Daoy (cell line): ENCODE measurements at regions not wholly inside any gene's neighbourhood (a gene's known extent, or its start where the extent isn't known, plus 50 kb on each side); places are given as distances from the start of the nearest gene placed in this dataset.
"Not testable (repeated sequence)": the region's sequence is repeated elsewhere in the genome, so short reads cannot be mapped to it uniquely, and the experiment has no call there.

Source experiments
- DNase-seq: peaks from one replicate; pipeline ENCODE4 v3.0.0-alpha.2; 2015; ENCODE audit warnings: low read depth

DNA sequence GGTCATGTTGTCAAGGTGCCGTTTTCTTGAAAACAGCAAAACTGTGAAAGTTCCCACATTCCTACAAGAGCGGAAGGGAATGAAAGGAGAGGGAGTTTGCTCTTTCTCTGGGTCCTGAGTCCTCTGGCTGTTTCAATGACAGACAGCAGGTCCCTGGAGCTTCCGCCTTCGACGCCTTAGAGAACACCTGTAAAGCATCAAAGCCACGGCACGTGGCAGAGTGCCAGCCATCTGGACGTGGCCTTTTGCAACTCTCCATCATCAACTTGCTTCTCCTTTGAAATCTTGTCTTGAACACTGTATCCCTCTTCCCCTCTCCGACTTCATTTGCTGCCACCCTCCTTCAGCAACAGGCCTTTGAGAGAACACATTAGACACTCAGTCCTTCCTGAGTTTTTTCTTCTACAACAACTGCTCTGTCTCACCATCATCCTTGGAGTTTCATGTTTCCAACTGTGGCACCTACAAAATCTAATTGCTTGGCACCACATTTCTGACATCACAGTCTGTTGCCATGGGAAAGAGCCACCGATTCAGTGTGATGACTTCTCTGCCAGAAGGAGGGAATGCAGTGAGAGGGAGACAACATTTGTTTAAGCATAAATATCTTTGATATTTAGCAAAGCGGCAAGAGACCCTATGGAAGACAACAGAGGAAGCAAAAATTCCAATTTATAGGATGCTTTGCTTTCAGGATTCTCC, 204.9 kb upstream of the PTER start:
- no peak for DNase-seq

DNA sequence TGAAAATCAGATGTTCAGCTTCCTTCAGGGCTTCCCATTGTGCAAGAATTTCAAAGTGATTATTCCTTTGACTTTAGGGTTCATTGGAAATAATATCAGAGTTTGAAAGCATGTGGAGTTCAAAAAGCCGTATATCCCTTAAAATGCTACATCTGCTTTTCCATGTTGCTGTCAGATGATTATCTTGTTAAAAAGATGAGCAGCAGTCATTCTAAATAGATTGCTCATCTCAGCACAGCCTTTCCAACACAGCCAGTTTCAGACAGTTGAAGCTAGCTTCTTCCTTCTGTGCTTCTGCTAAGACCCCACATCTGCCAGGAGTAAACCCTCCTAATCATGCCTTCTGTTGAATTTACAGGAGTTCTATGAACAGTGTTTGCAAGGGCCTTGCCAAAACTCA, 204.4 kb upstream of the PTER start:
- DNase-seq: no peak

DNA sequence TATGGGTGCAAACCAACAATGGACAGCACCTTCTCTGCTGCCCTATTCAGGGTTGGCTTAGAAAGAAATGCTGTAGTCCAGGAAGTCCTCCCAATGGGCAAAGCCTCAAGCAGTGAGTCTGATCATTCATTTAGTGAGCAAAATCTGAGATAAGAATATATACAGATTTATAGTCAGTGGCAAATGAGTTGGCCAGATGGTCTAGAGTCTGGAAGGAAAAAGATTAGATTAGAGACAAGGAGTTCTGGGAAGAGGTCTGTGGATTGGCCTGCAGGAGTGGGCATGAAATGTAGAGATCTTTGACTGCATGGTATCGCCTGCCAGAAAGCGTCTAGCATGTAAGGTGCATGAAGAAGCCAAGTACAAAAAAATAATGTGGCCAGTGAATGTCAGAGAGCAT, 201.9 kb upstream of the PTER start:
- no peak for DNase-seq

DNA sequence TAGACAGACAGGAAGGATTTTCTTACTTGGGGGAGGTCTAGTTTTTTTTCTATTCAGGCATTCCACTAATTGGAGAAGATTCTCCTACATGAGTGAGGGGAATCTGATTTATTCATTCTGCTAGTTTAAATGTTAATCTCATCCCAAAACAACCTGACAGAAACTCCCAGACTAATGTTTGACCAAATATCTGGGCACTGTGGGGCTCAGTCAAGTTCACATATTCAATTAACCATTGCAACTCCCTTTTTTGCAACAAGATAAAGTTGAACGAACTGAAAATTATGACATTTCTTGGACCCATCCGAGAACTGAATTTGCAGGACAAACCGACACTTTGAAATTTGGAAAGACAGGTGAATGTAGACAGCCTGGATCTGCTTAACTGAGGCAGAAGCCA, 194.4 kb upstream of the PTER start:
- DNase-seq: no peak

DNA sequence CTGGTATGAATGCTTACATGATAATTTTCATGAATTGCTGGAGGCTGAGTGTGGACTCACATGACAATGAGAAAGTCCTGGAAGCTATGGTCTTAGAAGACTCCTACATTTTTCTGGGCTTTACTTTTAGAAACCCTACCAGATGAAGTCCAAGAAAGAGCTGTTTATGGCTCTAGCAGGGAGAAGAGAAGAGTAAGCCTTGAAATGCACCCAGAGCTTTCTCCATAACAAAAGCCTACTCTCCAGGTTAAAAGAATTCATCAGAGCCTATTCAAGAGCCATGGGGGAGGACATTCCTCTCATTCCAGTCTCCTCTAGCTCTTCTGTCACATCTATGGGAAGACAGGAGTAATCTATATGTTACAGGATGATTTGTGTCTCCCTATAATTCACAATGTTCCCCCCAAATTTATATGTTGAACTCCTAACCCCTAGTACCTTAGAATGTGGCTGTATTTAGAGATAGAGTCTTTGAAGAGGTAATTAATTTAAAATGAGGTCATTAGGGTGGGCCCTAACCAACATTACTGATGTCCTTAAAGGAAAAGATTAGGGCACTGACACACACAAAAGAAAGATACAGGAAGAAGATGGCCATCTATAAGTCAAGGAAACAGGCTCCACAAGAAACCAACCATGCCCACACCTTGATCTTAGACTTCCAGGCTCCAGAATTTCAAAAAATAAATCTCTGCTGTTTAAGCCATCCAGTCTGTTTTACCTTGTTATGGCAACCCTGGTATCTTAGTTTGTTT, 193.8 kb upstream of the PTER start:
- no peak for DNase-seq

DNA sequence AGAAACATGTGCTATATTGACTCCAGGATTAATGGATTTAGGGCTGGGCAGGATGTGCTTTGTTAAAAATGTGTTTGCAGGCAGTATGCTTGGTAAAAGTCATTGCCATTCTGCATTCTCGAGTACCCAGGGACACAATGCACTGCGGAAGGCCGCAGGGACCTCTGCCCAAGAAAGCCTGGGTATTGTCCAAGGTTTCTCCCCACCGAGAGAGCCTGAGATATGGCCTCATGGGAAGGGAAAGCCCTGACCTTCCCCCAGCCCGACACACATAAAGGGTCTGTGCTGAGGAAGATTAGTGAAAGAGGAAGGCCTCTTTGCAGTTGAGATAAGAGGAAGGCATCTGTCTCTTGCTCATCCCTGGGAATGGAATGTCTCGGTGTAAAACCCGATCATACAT, 186.7 kb upstream of the PTER start:
- not testable (repeated sequence) for DNase-seq

DNA sequence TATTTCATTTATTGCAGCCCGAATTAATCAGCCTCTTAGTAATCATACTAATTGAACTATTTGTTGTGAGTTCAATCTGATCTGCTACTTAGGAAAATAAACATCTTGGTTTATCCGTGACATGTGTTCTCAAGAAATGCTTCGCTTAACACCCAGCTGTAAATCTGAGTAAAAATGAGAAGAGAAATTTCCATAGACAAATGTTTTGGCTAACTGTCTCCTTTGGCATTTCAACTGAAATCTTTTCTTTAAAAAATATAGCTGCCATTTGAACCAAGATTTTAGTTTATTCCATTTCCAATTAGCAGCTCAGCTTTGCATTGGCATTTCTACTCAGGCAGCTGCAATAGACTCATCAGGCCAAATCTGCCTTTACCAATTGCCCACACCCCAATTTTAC, 180.5 kb upstream of the PTER start:
- DNase-seq: no peak

DNA sequence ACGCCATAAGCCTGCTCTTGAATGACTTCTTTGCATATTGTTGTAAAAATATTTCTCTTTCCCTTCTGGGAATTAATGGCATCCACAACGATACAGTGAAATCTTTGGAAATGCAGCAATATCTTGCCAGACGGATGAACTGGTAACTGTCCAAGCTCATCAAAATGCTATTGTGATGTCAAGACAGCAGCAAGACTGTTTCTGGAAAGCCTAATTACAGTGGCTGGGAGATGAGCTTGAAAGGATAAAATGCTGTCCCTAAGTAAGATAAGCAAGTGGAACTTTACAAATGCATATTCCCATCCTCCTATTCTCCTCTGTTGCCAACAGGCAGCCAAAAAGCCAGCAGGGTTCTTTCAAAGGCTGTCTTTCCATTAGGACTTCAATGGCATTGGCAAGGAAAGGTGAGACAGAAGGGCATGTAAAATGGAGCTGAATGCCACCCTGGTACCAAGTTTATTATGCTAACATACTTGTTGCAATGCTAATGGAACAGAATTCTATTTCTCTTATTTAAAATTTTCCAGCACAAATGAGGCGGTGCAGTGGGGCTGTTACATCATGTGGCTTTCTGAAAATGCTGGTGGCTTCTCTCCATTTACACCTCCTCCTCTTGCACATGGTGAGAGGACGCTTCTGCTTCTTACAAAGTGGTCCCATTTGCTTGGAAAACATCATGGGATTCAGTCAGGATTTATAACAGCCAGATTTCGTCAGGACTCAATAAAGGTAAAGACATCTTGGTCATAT, 178.3 kb upstream of the PTER start:
- no peak for DNase-seq

DNA sequence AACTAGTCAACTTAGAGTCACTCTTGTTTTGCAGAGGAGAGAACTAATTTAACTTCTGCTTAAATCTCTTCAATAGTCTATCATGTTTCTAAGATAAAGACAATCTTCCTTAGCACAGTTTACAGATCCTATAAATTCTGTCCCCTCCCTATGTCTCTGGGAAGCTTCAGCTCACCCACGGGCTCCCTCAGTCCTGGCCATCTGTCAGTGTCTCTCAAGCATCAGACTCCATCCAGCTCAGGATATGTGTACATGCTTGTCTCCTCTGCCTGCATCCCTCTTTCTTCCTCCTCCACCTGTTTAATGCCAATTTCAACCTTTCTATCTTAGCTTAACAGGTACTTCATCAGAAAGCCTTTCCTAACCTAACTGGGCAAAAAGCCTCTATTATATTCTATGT, 177.1 kb upstream of the PTER start:
- DNase-seq: no peak

DNA sequence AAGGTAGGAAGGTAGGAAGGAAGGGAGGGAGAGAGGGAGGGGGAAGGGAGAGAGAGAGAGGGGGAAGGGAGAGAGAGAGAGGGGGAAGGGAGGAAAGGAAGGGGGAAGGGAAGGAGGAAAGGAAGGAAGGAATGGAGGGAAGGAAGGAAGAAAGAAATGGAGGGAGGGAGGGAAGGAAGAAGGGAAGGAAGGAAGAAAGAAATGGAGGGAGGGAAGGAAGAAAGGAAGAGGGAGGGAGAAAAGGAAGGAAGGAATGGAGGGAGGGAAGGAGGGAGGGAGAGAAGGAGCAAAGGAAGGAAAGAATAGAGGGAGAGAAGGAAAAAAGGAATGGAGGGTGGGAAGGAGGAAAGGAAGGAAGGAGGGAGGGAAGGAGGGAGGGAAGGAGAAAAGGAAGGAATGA, 176.4 kb upstream of the PTER start:
- no peak for DNase-seq

DNA sequence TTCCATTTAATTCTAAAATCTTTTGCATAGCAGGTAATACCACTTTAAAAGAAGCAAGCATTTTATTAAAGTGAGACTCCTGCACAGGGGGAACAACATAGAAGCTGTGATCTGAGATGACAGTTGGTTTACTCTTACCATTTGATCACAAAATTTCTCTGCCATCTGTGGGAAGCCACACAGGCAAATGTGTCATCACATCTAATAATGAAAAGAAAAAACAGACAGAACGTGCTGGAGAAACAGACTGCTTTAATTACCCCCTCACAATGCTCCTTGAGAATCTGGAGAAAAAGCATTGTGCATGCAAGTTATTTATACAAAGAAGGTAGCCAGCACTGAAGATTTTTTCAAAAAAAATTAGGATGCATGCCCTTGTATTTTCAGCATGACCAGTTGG, 165.2 kb upstream of the PTER start:
- no peak for DNase-seq

DNA sequence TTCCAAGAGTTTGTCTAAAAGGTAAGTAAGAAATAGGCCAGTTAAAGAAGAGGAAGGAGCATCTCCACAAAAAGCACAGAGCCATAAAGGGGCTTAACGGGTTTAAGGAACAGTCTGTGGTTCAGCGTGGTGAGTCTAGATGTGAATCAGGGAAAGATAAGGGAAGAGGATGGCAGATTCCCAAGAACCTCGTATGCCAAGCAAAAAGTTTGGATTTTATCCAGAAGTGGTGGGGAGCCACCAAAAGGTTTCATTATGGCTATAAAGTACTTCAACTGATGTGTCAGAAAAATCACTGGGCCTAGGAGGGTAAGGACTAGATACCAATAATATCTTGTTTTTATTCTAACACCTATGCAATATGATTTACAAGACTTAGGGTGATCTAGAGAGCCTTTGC, 161.9 kb upstream of the PTER start:
- DNase-seq: peak; percentile 3

DNA sequence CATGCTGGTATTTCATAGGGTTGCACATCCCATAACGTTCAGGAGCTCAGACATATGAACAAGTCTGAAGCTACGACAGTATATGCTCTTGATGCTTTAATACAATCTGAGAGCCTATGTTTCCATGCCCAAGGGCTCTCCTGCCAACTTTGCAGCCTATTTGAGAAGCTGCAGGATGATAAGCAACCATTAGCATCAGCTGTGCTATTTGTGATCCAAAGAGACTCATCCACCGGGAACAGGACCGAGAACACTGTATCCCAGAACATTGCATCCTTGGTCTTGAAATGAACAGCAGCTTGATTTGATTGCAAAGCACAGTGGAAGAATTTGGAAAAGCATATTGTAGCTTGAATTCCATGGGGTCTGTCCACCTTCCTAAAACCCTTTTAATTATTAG, 156.2 kb upstream of the PTER start:
- no peak for DNase-seq

DNA sequence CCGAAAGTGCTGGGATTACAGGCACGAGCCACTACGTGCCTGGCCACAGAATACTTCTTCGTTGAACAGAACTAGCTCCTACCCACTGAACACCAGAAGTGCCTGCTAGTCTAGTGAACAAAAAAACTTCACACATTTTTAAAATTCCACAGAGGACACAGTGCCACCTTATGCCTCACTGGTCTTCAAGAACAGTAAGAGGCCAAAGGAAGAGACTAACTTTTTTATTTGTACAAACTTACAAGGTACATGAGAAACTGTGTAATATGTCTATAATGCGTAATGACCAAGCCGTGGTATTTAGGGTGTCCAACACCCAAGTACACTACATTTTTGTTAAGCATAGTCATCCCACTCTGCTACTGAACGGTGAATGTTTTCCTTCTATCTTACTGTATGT, 144.4 kb upstream of the PTER start:
- no peak for DNase-seq

DNA sequence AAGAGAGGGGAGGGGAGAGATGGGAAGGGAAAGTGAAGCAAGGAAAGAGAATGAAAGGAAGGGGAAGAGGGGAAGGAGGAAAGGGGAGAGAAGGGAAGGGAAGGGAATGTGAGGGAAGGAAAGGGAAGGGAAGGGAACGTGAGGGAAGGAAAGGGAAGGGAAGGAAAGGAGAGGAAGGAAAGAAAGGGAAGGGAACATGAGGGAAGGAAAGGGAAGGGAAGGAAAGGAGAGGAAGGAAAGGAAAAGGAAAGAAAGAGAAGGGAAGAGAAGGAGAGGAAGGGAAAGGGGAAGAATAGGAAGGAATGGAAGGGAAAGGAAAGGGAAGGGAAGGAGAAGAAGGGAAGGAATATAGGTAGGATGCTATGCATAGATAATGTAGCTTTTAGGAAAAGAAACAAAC, 139.7 kb upstream of the PTER start:
- no peak for DNase-seq

DNA sequence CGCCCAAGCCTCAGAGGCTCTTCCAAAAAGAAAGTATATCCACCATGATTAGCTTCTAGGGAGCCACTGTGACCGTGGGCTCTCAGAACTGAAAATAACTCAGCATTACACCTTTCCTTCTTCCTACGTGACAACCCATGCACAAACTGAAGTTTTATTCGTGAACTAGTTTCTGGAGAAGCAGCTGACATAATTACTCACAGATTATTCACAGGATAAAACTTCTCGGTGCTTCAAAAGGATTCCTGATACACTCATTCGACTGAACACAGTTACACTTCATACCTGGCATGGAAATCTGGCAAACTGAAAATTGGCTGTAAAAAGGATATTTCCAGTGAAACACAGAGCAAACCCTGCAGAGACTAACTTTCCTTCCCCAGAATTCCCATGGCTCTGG, 139.2 kb upstream of the PTER start:
- DNase-seq: no peak

DNA sequence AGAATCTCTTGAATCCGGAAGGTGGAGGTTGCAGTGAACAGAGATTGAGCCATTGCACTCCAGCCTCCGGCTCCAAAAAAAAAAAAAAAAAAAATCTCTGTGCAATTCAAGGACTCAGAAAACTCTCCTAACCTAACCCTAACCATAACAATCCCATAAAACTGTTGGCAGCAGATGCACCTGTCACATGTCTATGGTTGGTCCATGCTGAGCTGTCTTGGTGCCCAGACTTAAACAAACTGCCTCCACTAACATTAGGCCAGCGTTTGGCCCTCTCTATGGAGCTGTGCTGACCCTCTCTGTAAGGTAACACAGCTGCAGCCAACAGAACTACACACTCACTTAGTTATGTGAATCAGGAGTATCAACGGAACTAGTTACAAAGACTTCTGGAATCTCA, 132.5 kb upstream of the PTER start:
- DNase-seq: no peak

DNA sequence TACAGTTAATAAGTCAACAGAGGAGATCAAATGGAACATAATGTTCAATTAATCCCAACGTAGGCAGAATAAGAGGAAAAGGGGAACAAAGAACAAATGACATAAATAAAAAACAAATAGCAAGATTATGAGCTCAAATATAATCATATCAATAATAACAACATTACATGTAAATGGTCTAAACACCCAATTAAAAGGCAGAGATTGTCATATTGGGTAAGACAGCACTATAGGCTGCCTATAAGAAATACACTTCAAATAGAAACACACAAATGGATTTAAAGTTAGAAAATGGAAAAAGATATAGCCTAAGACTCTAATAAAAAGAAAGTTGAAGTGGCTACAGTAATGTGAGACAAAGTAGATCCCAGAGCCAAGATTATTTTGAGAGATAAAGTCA, 126.4 kb upstream of the PTER start:
- no peak for DNase-seq

DNA sequence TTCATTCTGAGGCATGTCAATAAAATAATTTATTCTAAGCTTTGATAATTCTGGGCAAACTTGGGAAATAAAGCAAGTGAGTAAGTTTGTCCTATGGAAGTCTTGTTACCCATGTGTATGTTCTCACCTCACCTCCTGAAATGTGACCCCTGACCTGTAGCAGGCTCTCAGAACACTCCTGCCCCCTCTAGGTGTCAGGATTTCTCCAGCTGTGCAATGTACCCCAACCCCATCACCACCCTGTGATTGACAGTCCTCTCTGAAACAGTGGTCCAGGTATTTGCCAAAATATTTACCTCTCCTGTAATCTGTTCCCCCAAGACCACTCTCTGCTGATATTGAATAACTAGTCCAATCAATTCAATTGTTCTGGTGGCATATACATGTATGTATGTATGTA, 122.6 kb upstream of the PTER start:
- no peak for DNase-seq

DNA sequence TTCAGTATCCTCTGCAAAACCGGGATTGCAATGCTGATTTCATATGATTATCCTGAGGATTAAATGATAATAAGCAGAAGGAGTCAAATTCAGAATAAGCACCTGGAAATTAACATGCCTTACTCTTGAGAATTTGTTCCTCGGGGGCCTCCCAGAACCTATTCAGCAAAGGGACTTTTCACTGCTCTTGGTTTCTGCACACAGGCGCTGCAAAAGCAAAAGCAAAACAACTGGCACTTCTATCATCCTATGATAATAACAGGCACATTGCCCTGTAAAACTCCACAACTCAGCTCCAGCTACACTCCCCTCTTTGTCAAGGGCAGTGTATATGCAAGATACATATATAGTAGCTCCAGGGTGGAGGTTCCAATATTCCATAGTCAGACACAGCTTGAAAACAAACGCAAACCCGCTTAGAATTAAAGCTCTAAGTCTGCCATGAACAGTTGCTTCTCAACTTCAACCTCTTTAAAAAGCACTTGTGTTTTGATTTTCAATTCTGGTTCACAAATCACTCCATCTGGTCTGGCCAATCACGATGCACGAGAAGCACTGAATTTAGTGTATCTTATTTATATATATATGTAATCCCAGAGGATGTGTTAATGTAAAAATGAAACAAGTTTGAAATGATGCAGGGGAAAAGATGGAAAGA, 119.9 kb upstream of the PTER start:
- no peak for DNase-seq

DNA sequence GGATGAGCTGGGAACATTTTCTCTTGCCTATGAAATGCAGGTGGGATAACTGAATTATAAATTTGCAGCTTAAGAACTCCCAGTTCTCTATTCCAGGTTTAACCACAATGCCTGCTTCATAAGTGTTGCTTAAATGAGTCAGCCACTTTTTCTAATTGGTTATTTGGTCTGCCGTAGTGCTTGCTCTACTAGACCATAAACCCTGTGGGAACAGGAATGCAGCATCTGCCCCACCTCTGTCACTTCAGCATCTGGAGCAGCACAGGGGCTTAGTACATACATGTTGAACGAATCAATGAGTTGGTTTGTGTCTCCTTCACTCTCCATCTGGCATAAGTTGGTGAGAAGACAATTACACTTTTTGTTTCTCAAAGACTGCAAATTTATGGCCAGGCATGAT, 95.2 kb upstream of the PTER start:
- peak; percentile 20 for DNase-seq

DNA sequence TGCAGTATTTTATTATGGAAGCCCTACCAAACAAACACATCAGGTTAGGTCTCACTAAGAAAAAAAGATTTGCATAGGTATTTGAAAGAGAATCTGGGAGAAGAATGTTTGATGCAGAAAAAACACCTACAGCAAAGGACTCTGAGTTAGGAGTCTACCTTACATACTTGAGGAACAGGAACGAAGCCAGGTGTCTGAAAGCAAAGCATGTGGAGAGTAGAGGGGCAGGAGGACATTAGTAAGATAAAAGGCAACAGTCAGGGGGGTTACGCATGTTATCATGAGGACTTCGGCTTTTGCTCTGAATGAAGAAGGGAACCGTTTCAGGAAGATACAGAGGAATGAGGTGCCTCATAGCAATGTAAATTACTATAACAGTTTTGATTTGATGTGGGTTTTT, 87.9 kb upstream of the PTER start:
- DNase-seq: no peak

DNA sequence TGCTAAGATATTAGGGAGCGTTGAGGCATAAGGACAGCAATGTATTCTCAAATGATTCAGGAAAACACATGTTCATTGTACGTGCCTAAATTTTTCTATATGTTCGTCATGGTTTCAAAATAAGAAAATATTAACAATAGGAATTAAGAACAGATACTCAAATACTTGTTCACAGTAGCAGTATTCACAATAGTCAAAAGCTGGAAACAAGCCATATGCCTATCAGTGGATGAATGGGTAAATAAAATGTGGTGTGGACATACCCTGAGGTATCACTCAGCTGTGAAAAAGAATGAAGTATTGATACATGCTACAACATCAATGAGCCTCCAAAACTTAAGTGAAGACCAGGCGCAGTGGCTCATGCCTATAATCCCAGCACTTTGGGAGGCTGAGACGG, 84.7 kb upstream of the PTER start:
- no peak for DNase-seq
